A549 (cell line): ENCODE measurements at regions not wholly inside any gene's neighbourhood (a gene's known extent, or its start where the extent isn't known, plus 50 kb on each side); places are given as distances from the start of the nearest gene placed in this dataset.

ENCODE experiments used
- ATAC-seq, 2 experiments: fragments of 200-7000 bp in 1 of 2; fragments of >200 bp in 1 of 2; cut with Nextera tagmentation in 1 of 2; cut with Tn5 transposase in 1 of 2; 3 replicates each; pipeline versions ENCODE4 v1.8.0 to v1.9.1; 2018 to 2020; ENCODE audit warnings: mild to moderate bottlenecking in 1 of 2, moderate library complexity in 1 of 2
- CTCF ChIA-PET: fragments of 300-600 bp; sonication (Branson Sonifier 250); formaldehyde crosslinking; extraction: SDS; loops from one replicate; lab custom pipeline; 2021; ENCODE audit warnings: antibody characterized with exemption, inconsistent platforms; lab: Yijun Ruan, JAX
- POLR2A ChIA-PET: fragments of 350-600 bp; formaldehyde crosslinking; extraction: SDS; loops from one replicate; lab custom pipeline; 2021; ENCODE audit warnings: antibody characterized with exemption, inconsistent platforms; lab: Yijun Ruan, JAX
- DNase-seq, 2 experiments: peaks; one replicate each; pipeline versions ENCODE4 v3.0.0 to v3.0.0-alpha.2; 2011 to 2016; ENCODE audit warnings: low read depth in 1 of 2, low spot score in 1 of 2
- FAIRE-seq: peaks from 2 replicates; lab custom pipeline; 2011; peaks lifted over from hg19 to GRCh38; lab: Jason Lieb, UNC
- H3K27ac ChIP-seq, 2 experiments: fragments of >200 bp; sonication (Bioruptor Twin); formaldehyde crosslinking; 3 replicates each; pipeline ENCODE4 v1.5.1; 2016 to 2017
- H3K4me1 ChIP-seq: fragments of >200 bp; sonication (Bioruptor Twin); formaldehyde crosslinking; 3 replicates; pipeline ENCODE4 v1.6.1; 2016
- H3K4me2 ChIP-seq: fragments of >200 bp; sonication (Bioruptor Twin); formaldehyde crosslinking; 3 replicates; pipeline ENCODE4 v1.6.1; 2016
- H3K4me3 ChIP-seq: fragments of >200 bp; sonication (Bioruptor Twin); formaldehyde crosslinking; 3 replicates; pipeline ENCODE4 v1.5.1; 2016
- H3K9me3 ChIP-seq: fragments of >200 bp; sonication (Bioruptor Twin); formaldehyde crosslinking; 3 replicates; pipeline ENCODE4 v1.6.1; 2016
- BCL3 ChIP-seq: fragments of >200 bp; sonication (Bioruptor Twin); formaldehyde crosslinking; IDR thresholded peaks from 3 replicates; pipeline ENCODE4 v1.6.1; 2016
- E2F6 ChIP-seq: IDR thresholded peaks from 2 replicates; pipeline ENCODE4 v1.6.1; 2012; ENCODE audit warnings: low read depth, borderline replicate concordance
- ELK1 ChIP-seq: fragments of 150-350 bp; IDR thresholded peaks from 2 replicates; pipeline ENCODE4 v1.6.1; 2014; ENCODE audit warnings: low read depth, mild to moderate bottlenecking, low read length
- EP300 ChIP-seq, 2 experiments: fragments of >200 bp; sonication (Bioruptor Twin); formaldehyde crosslinking; IDR thresholded peaks; 2 replicates in 1 of 2; 3 replicates in 1 of 2; pipeline ENCODE4 v1.6.1; 2016 to 2017
- ESRRA ChIP-seq: fragments of 150-350 bp; IDR thresholded peaks from 2 replicates; pipeline ENCODE4 v1.6.1; 2014; ENCODE audit warnings: mild to moderate bottlenecking, low read length, borderline replicate concordance
- FOSB ChIP-seq: fragments of 250-450 bp; sonication (Bioruptor Pico); IDR thresholded peaks from 2 replicates; pipeline ENCODE4 v1.5.0; 2020; ENCODE audit warnings: mild to moderate bottlenecking, moderate library complexity
- FOSL2 ChIP-seq, 2 experiments: fragments of 450-650 bp in 1 of 2; fragments of >200 bp in 1 of 2; sonication (Bioruptor Twin) in 1 of 2; formaldehyde crosslinking; IDR thresholded peaks; 2 replicates each; pipeline versions ENCODE4 v1.5.0 to v1.6.1; 2016 to 2020; ENCODE audit warnings: mild to moderate bottlenecking in 1 of 2, moderate library complexity in 1 of 2
- FOXS1 ChIP-seq: fragments of 250-450 bp; sonication (Bioruptor Pico); IDR thresholded peaks from 2 replicates; pipeline ENCODE4 v1.5.0; 2020; ENCODE audit warnings: mild to moderate bottlenecking, moderate library complexity
- HDAC2 ChIP-seq: fragments of 200-600 bp; sonication (generic); IDR thresholded peaks from 2 replicates; pipeline ENCODE4 v1.6.1; 2016
- HES2 ChIP-seq: fragments of >200 bp; sonication (Bioruptor Twin); formaldehyde crosslinking; IDR thresholded peaks from 2 replicates; pipeline ENCODE4 v1.6.1; 2016
- HOXB13 ChIP-seq: fragments of 250-450 bp; sonication (Bioruptor Pico); IDR thresholded peaks from 2 replicates; pipeline ENCODE4 v1.5.0; 2020; ENCODE audit warnings: low read depth, mild to moderate bottlenecking, moderate library complexity
- JUNB ChIP-seq: fragments of >200 bp; sonication (Bioruptor Twin); formaldehyde crosslinking; IDR thresholded peaks from 2 replicates; pipeline ENCODE4 v1.6.1; 2016
- MAFK ChIP-seq: fragments of 450-650 bp; IDR thresholded peaks from 2 replicates; pipeline ENCODE4 v1.6.1; 2014; ENCODE audit not compliant: partially characterized antibody
- MAX ChIP-seq: IDR thresholded peaks from 2 replicates; pipeline ENCODE4 v1.6.1; 2012
- MYC ChIP-seq: IDR thresholded peaks from 2 replicates; pipeline ENCODE4 v1.6.1; 2012; ENCODE audit warnings: mild to moderate bottlenecking, inconsistent platforms, low read length, improper control_type of control experiment, borderline replicate concordance
- NR3C1 ChIP-seq: fragments of >200 bp; sonication (Bioruptor Twin); formaldehyde crosslinking; IDR thresholded peaks from 3 replicates; pipeline ENCODE4 v1.6.1; 2017
- PBX3 ChIP-seq: IDR thresholded peaks from 2 replicates; pipeline ENCODE4 v1.6.1; 2012
- PHF8 ChIP-seq: fragments of 200-600 bp; sonication (generic); IDR thresholded peaks from 2 replicates; pipeline ENCODE4 v1.6.1; 2016; ENCODE audit warnings: low read depth, mild to moderate bottlenecking, antibody characterized with exemption, moderate library complexity, borderline replicate concordance
- POLR2A ChIP-seq: IDR thresholded peaks from 2 replicates; pipeline ENCODE4 v1.6.1; 2012; ENCODE audit warnings: mild to moderate bottlenecking, low read length
- RCOR1 ChIP-seq: fragments of 150-350 bp; IDR thresholded peaks from 2 replicates; pipeline ENCODE4 v1.6.1; 2014; ENCODE audit warnings: antibody characterized with exemption, low read length, low read depth
- RNF2 ChIP-seq: fragments of 200-600 bp; sonication (generic); IDR thresholded peaks from 2 replicates; pipeline ENCODE4 v1.6.1; 2016; ENCODE audit warnings: low read depth, mild to moderate bottlenecking, antibody characterized with exemption, moderate library complexity, borderline replicate concordance
- SMC3 ChIP-seq: fragments of >200 bp; sonication (Bioruptor Twin); formaldehyde crosslinking; IDR thresholded peaks from 3 replicates; pipeline ENCODE4 v1.6.1; 2018; ENCODE audit warnings: inconsistent platforms
- TFCP2L1 ChIP-seq: fragments of 250-450 bp; sonication (Bioruptor Pico); IDR thresholded peaks from 2 replicates; pipeline ENCODE4 v1.5.0; 2021; ENCODE audit warnings: mild to moderate bottlenecking
- ZC3H11A ChIP-seq: fragments of 450-650 bp; IDR thresholded peaks from 2 replicates; pipeline ENCODE4 v1.6.1; 2014; ENCODE audit warnings: antibody characterized with exemption, mild to moderate bottlenecking
- ZFP36 ChIP-seq: fragments of 450-650 bp; IDR thresholded peaks from 2 replicates; pipeline ENCODE4 v1.6.1; 2014; ENCODE audit warnings: borderline replicate concordance; ENCODE audit not compliant: partially characterized antibody
- ZNF302 ChIP-seq: fragments of 250-450 bp; sonication (Bioruptor Pico); IDR thresholded peaks from 2 replicates; pipeline ENCODE4 v1.9.0; 2021; ENCODE audit warnings: inconsistent platforms, mild to moderate bottlenecking, moderate library complexity
- ZSCAN20 ChIP-seq: fragments of 250-450 bp; sonication (Bioruptor Pico); IDR thresholded peaks from 2 replicates; pipeline ENCODE4 v1.8.0; 2022; ENCODE audit warnings: mild to moderate bottlenecking, moderate library complexity
- WGBS: methylation state at CpG from one replicate; pipeline ENCODE4 v1.1.6; 2017; ENCODE audit errors: missing lambda C conversion rate; 5-methylcytosine and 5-hydroxymethylcytosine counted together

GRCh38 chr4:147401221-147401620, 79.7 kb upstream of the EDNRA start:
- FAIRE-seq, result no peak
- no peak overlapping the region for H3K27ac ChIP-seq
- WGBS, result 45% methylated on average over 5 of the region's 5 CpGs
- H3K9me3 ChIP-seq, result no peaks in the 10 kb centered on the region
- ChIA-PET CTCF (no interaction called here), POLR2A (no interaction called here)
- TF ChIP-seq FOSL2 (IDR thresholded peaks at IDR 0.05) (no peak), FOSL2 (CRISPR knock-in tag; IDR thresholded peaks at IDR 0.05) (no peak), FOXS1 (CRISPR knock-in tag) (no peak), MYC (no peak), PBX3 (no peak), RCOR1 (no peak), HOXB13 (no peak), JUNB (no peak), PHF8 (no peak), ZNF302 (CRISPR knock-in tag) (no peak), FOSB (CRISPR knock-in tag) (no peak), ELK1 (no peak), NR3C1 (no peak), HDAC2 (no peak), HES2 (no peak), SMC3 (no peak), ZSCAN20 (CRISPR knock-in tag) (no peak), EP300 (IDR thresholded peaks at IDR 0.05) (no peak), ZC3H11A (no peak)
- H3K4me3 ChIP-seq, result no peak overlapping the region
- no peak for ATAC-seq
- no peaks in the 10 kb centered on the region for H3K4me1 ChIP-seq
- no peak for DNase-seq
- no peak overlapping the region for H3K4me2 ChIP-seq

GRCh38 chr4:147407261-147408045, 73.4 kb upstream of the EDNRA start:
- 27% methylated on average over 5 of the region's 5 CpGs for WGBS
- Histone ChIP-seq H3K27ac (no peak overlapping the region), H3K4me1 (no peaks in the 10 kb centered on the region), H3K9me3 (no peaks in the 10 kb centered on the region), H3K4me2 (no peak overlapping the region), H3K4me3 (no peak overlapping the region)
- FAIRE-seq, result no peak
- ATAC-seq, result no peak
- peak in 1 of 2 experiments; percentile 7 for DNase-seq
- TF ChIP-seq ESRRA, result no peak
- no peak for TF ChIP-seq TFCP2L1 (CRISPR knock-in tag)
- TF ChIP-seq HOXB13, result no peak
- no peak for TF ChIP-seq RCOR1
- no peak for TF ChIP-seq BCL3
- CTCF ChIA-PET, result interaction anchor here (1.2 kb wide), 1 partner anchor 11 kb away, joined by 3 read pairs; no protein-coding TSS in a partner anchor
- POLR2A ChIA-PET, result no interaction called here

GRCh38 chr4:147408189-147408588, 72.7 kb upstream of the EDNRA start:
- no peak for ATAC-seq
- FAIRE-seq, result no peak
- no peak overlapping the region for H3K27ac ChIP-seq
- TF ChIP-seq MAX, result no peak
- no peak for TF ChIP-seq E2F6
- no peak for TF ChIP-seq HES2
- TF ChIP-seq ZFP36, result no peak
- no peak for TF ChIP-seq MAFK
- TF ChIP-seq RNF2, result no peak
- TF ChIP-seq POLR2A, result no peak
- TF ChIP-seq MYC, result no peak
- TF ChIP-seq NR3C1, result no peak
- TF ChIP-seq EP300 (IDR thresholded peaks at IDR 0.05), result no peak
- no peak for TF ChIP-seq FOXS1 (CRISPR knock-in tag)
- POLR2A ChIA-PET, result no interaction called here
- no peaks in the 10 kb centered on the region for H3K4me1 ChIP-seq
- H3K9me3 ChIP-seq, result no peaks in the 10 kb centered on the region
- no peak for DNase-seq
- no peak overlapping the region for H3K4me3 ChIP-seq
- CTCF ChIA-PET, result interaction anchor here (1.2 kb wide), 1 partner anchor 10 kb away, joined by 3 read pairs; no protein-coding TSS in a partner anchor
- H3K4me2 ChIP-seq, result no peak overlapping the region
